DND-41 (cell line): ENCODE measurements at regions not wholly inside any gene's neighbourhood (a gene's known extent, or its start where the extent isn't known, plus 50 kb on each side); places are given as distances from the start of the nearest gene placed in this dataset.

Source experiments
- ATAC-seq: fragments of 200-7000 bp; cut with Tn5 transposase; 3 replicates; pipeline ENCODE4 v1.9.1; 2021; ENCODE audit warnings: low read depth; ENCODE audit not compliant: insufficient read depth
- DNase-seq: peaks from one replicate; pipeline ENCODE4 v3.0.0-alpha.2; 2020
- H2AFZ ChIP-seq: 2 replicates; pipeline ENCODE4 v1.6.0; 2012; ENCODE audit warnings: low read depth, low read length
- H3K27ac ChIP-seq: 2 replicates; pipeline ENCODE4 v1.5.1; 2012; ENCODE audit warnings: low read length, inconsistent platforms
- H3K27me3 ChIP-seq: fragments of 200-600 bp; sonication (generic); 2 replicates; pipeline ENCODE4 v1.6.0; 2012; ENCODE audit warnings: low read length, mild to moderate bottlenecking, inconsistent platforms; ENCODE audit not compliant: insufficient read depth, poor library complexity
- H3K36me3 ChIP-seq: 2 replicates; pipeline ENCODE4 v1.5.1; 2012; ENCODE audit warnings: low read length, inconsistent platforms; ENCODE audit not compliant: insufficient read depth
- H3K4me1 ChIP-seq: 2 replicates; pipeline ENCODE4 v1.5.1; 2012; ENCODE audit warnings: mild to moderate bottlenecking, low read length; ENCODE audit not compliant: insufficient read depth
- H3K4me2 ChIP-seq: 2 replicates; pipeline ENCODE4 v1.6.0; 2012; ENCODE audit warnings: mild to moderate bottlenecking, moderate library complexity, low read length, inconsistent platforms; ENCODE audit not compliant: insufficient read depth
- H3K4me3 ChIP-seq, 2 experiments: fragments of 200-600 bp in 1 of 2; shearing (Covaris generic) in 1 of 2; 2 replicates each; pipeline ENCODE4 v1.5.1; 2012 to 2016; ENCODE audit warnings: inconsistent platforms in 2 of 2, low read length in 2 of 2, mild to moderate bottlenecking in 2 of 2, low read depth in 1 of 2, moderate library complexity in 1 of 2
- H3K79me2 ChIP-seq: 2 replicates; pipeline ENCODE4 v1.6.0; 2012; ENCODE audit warnings: low read length, inconsistent platforms; ENCODE audit not compliant: insufficient read depth
- H3K9ac ChIP-seq: 2 replicates; pipeline ENCODE4 v1.6.0; 2012; ENCODE audit warnings: low read depth, mild to moderate bottlenecking, inconsistent platforms, low read length, moderate library complexity
- H3K9me3 ChIP-seq: 2 replicates; pipeline ENCODE4 v1.5.1; 2012; ENCODE audit warnings: low read length, moderate library complexity, mild to moderate bottlenecking, inconsistent platforms; ENCODE audit not compliant: insufficient read depth, severe bottlenecking
- H4K20me1 ChIP-seq: 2 replicates; pipeline ENCODE4 v1.6.0; 2012; ENCODE audit warnings: low read length; ENCODE audit not compliant: insufficient read depth
- CTCF ChIP-seq: IDR thresholded peaks from 2 replicates; pipeline ENCODE4 v1.5.1; 2012; ENCODE audit warnings: borderline replicate concordance, low read length, moderate library complexity, mild to moderate bottlenecking; ENCODE audit not compliant: poor library complexity, severe bottlenecking; ENCODE audit errors: extremely low read depth
- EZH2 ChIP-seq: IDR thresholded peaks from 3 replicates; pipeline ENCODE4 v1.6.1; 2012; ENCODE audit warnings: borderline replicate concordance, low read depth, mild to moderate bottlenecking, moderate library complexity, low read length, inconsistent platforms; ENCODE audit not compliant: severe bottlenecking

GRCh38 chr19:30148039-30148790, 206.2 kb downstream of the URI1 start:
- H2AFZ ChIP-seq = no peak overlapping the region
- ATAC-seq (no peak), DNase-seq (no peak)
- no peaks in the 10 kb centered on the region for H3K36me3 ChIP-seq
- H3K9me3 ChIP-seq = no peaks in the 10 kb centered on the region
- TF ChIP-seq CTCF (no peak), EZH2 (no peak)
- H3K79me2 ChIP-seq = no peaks in the 10 kb centered on the region
- H3K9ac ChIP-seq = no peak overlapping the region
- no peak overlapping the region for H3K4me3 ChIP-seq
- H3K27me3 ChIP-seq = peaks cover 3% of the 10 kb centered on the region
- no peak overlapping the region for H3K27ac ChIP-seq
- no peak overlapping the region for H3K4me2 ChIP-seq
- H4K20me1 ChIP-seq = no peaks in the 10 kb centered on the region
- H3K4me1 ChIP-seq = no peaks in the 10 kb centered on the region

- no peaks in the 10 kb centered on the region for H4K20me1 ChIP-seq
- H3K9me3 ChIP-seq = no peaks in the 10 kb centered on the region
- no peak for DNase-seq
- ATAC-seq = no peak
- H3K4me1 ChIP-seq = no peaks in the 10 kb centered on the region
- H3K27ac ChIP-seq = no peak overlapping the region
- no peak overlapping the region for H2AFZ ChIP-seq
- no peak overlapping the region for H3K4me2 ChIP-seq
- no peak overlapping the region for H3K4me3 ChIP-seq
- no peak overlapping the region for H3K9ac ChIP-seq
- no peaks in the 10 kb centered on the region for H3K79me2 ChIP-seq
- TF ChIP-seq EZH2 (no peak), CTCF (no peak)
- no peaks in the 10 kb centered on the region for H3K36me3 ChIP-seq
- peaks cover 3% of the 10 kb centered on the region for H3K27me3 ChIP-seq
These were observed 206.8 kb downstream of the URI1 start for GRCh38 chr19:30148803-30149202.

- H3K4me3 ChIP-seq = no peak overlapping the region
- H2AFZ ChIP-seq = no peak overlapping the region
- H3K4me1 ChIP-seq = no peaks in the 10 kb centered on the region
- H3K9ac ChIP-seq = no peak overlapping the region
- H3K9me3 ChIP-seq = no peaks in the 10 kb centered on the region
- H4K20me1 ChIP-seq = no peaks in the 10 kb centered on the region
- TF ChIP-seq CTCF = no peak
- no peak for TF ChIP-seq EZH2
- H3K4me2 ChIP-seq = no peak overlapping the region
- no peaks in the 10 kb centered on the region for H3K36me3 ChIP-seq
- H3K27ac ChIP-seq = no peak overlapping the region
- no peaks in the 10 kb centered on the region for H3K79me2 ChIP-seq
- DNase-seq (no peak), ATAC-seq (no peak)
- H3K27me3 ChIP-seq = peaks cover 3% of the 10 kb centered on the region
These were observed 207.3 kb downstream of the URI1 start for GRCh38 chr19:30149300-30149699.

GRCh38 chr19:30150626-30151025, 208.6 kb downstream of the URI1 start:
- Histone ChIP-seq H3K9ac (no peak overlapping the region), H2AFZ (no peak overlapping the region), H3K27ac (no peak overlapping the region), H3K9me3 (no peaks in the 10 kb centered on the region), H3K4me2 (no peak overlapping the region), H3K4me1 (no peaks in the 10 kb centered on the region), H3K4me3 (no peak overlapping the region), H3K27me3 (peaks cover 3% of the 10 kb centered on the region), H4K20me1 (no peaks in the 10 kb centered on the region), H3K36me3 (no peaks in the 10 kb centered on the region), H3K79me2 (no peaks in the 10 kb centered on the region)
- no peak for ATAC-seq
- TF ChIP-seq CTCF = no peak
- no peak for TF ChIP-seq EZH2
- no peak for DNase-seq
